Upper lobe of left lung (tissue), 4 donors: ENCODE measurements at regions not wholly inside any gene's neighbourhood (a gene's known extent, or its start where the extent isn't known, plus 50 kb on each side); places are given as distances from the start of the nearest gene placed in this dataset.

Experiments
- EP300 ChIP-seq, 4 donors: sonication (generic); formaldehyde crosslinking; IDR thresholded peaks; one replicate each; pipeline ENCODE4 v1.5.1; 2017; ENCODE audit warnings: antibody characterized with exemption in 4 of 4, control low read depth in 2 of 4
- POLR2A ChIP-seq, 4 donors: fragments of 450-650 bp; IDR thresholded peaks; one replicate each; pipeline ENCODE4 v1.5.1; 2016 to 2017; ENCODE audit warnings: antibody characterized with exemption in 4 of 4, mild to moderate bottlenecking in 2 of 4
- POLR2AphosphoS5 ChIP-seq, 2 donors: sonication (generic); formaldehyde crosslinking; IDR thresholded peaks; one replicate each; pipeline ENCODE4 v1.5.1; 2017; ENCODE audit warnings: antibody characterized with exemption in 2 of 2
- TF ChIP-seq, protein P1 (sequence below), 6 experiments: fragments of 450-650 bp in 4 of 6; fragments of 200-600 bp in 2 of 6; sonication (generic) in 2 of 6; IDR thresholded peaks; one replicate each; pipeline ENCODE4 v1.5.1; 2016 to 2019; ENCODE audit warnings: antibody characterized with exemption in 6 of 6

DNA sequence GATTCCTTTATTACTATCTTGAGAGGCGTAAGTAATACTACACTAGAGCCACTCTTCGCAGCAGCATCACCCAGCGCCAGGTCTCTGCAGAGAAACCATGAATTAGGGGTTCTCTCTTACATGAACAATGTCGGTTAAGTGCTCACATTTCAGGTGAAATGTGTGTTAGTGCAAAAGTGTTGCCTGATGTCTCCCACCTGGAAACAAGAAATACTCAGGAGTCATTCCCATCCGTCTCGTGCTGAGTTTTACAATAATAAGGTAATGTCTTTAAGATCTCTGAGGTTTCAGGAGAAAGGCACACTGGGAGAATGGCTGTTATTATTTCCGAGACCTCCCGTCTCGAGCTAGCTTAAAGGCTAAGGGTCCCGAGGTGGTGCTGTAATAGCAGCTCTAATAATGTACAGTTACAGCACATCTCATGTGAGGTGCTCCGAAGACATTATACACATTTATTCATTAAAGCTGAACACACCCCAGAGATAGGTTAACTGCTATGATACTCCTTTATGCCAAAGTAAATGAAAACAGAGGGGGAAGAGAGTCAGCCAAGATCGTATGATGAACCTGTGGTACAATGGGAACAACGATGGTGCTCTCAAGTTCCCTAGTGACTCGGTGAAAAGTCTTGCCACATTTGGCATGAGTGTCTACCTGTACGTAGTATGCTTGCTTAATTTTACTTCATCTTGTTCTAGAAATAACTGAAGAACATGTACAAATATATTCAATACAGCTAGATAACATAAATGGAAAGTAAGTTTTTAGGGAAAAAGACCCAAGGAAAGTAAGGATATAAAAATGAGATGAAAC, 458.3 kb upstream of the CITED2 start:
- TF ChIP-seq, protein P1, sequence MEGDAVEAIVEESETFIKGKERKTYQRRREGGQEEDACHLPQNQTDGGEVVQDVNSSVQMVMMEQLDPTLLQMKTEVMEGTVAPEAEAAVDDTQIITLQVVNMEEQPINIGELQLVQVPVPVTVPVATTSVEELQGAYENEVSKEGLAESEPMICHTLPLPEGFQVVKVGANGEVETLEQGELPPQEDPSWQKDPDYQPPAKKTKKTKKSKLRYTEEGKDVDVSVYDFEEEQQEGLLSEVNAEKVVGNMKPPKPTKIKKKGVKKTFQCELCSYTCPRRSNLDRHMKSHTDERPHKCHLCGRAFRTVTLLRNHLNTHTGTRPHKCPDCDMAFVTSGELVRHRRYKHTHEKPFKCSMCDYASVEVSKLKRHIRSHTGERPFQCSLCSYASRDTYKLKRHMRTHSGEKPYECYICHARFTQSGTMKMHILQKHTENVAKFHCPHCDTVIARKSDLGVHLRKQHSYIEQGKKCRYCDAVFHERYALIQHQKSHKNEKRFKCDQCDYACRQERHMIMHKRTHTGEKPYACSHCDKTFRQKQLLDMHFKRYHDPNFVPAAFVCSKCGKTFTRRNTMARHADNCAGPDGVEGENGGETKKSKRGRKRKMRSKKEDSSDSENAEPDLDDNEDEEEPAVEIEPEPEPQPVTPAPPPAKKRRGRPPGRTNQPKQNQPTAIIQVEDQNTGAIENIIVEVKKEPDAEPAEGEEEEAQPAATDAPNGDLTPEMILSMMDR (IDR thresholded peaks at IDR 0.05): no peak
- no peak for TF ChIP-seq POLR2AphosphoS5 (IDR thresholded peaks at IDR 0.05)
- no peak for TF ChIP-seq EP300 (IDR thresholded peaks at IDR 0.05)
- TF ChIP-seq POLR2A (IDR thresholded peaks at IDR 0.05): no peak
